ENCODE measurements at regions not wholly inside any gene's neighbourhood (a gene's known extent, or its start where the extent isn't known, plus 50 kb on each side); places are given as distances from the start of the nearest gene placed in this dataset.
A peak's percentile ranks its signal among the peaks of the same experiment; 100 is the strongest.
"Not testable (repeated sequence)": the region's sequence is repeated elsewhere in the genome, so short reads cannot be mapped to it uniquely, and the experiment has no call there.

DNA sequence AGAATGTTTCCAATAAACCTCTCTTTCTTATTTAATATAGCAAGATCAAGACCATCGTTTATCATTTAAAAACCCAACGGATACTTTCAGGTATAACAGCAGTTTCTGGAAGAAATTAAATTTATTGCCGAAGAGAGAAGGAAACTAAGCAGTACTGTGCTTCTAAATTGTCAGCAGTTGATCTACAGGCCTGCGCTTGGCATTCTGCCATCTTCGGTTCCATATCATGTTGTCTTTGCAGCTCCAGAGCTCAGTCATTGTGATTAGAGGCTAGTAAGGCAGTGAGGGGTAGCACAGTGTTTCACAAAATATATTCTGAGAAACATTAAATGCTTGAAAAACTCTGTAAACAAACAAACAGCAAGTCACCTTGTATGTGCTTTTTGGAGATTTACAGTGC is 301.3 kb downstream of the REEP3 start:
- TF ChIP-seq, protein P1, sequence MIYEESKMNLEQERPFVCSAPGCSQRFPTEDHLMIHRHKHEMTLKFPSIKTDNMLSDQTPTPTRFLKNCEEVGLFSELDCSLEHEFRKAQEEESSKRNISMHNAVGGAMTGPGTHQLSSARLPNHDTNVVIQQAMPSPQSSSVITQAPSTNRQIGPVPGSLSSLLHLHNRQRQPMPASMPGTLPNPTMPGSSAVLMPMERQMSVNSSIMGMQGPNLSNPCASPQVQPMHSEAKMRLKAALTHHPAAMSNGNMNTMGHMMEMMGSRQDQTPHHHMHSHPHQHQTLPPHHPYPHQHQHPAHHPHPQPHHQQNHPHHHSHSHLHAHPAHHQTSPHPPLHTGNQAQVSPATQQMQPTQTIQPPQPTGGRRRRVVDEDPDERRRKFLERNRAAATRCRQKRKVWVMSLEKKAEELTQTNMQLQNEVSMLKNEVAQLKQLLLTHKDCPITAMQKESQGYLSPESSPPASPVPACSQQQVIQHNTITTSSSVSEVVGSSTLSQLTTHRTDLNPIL (CRISPR knock-in tag; IDR thresholded peaks at IDR 0.05; ENCODE audit: low read depth), result no peak
- TF ChIP-seq, protein P2, sequence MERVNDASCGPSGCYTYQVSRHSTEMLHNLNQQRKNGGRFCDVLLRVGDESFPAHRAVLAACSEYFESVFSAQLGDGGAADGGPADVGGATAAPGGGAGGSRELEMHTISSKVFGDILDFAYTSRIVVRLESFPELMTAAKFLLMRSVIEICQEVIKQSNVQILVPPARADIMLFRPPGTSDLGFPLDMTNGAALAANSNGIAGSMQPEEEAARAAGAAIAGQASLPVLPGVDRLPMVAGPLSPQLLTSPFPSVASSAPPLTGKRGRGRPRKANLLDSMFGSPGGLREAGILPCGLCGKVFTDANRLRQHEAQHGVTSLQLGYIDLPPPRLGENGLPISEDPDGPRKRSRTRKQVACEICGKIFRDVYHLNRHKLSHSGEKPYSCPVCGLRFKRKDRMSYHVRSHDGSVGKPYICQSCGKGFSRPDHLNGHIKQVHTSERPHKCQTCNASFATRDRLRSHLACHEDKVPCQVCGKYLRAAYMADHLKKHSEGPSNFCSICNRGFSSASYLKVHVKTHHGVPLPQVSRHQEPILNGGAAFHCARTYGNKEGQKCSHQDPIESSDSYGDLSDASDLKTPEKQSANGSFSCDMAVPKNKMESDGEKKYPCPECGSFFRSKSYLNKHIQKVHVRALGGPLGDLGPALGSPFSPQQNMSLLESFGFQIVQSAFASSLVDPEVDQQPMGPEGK (CRISPR knock-in tag; IDR thresholded peaks at IDR 0.05; ENCODE audit: borderline replicate concordance), result no peak
- TF ChIP-seq PPARA (CRISPR knock-in tag; IDR thresholded peaks at IDR 0.05; ENCODE audit: borderline replicate concordance) (no peak), ESRRG (CRISPR knock-in tag; IDR thresholded peaks at IDR 0.05) (no peak), ZC3H10 (CRISPR knock-in tag; IDR thresholded peaks at IDR 0.05) (no peak), ZNF8 (CRISPR knock-in tag; IDR thresholded peaks at IDR 0.05) (no peak), TOX (CRISPR knock-in tag; IDR thresholded peaks at IDR 0.05; ENCODE audit: borderline replicate concordance) (no peak), ARNTL (CRISPR knock-in tag; IDR thresholded peaks at IDR 0.05; ENCODE audit: borderline replicate concordance, low read depth) (no peak), GLIS3 (CRISPR knock-in tag; IDR thresholded peaks at IDR 0.05) (no peak), SNAI2 (CRISPR knock-in tag; IDR thresholded peaks at IDR 0.05) (no peak), ISL1 (CRISPR knock-in tag; IDR thresholded peaks at IDR 0.05) (no peak), BACH2 (CRISPR knock-in tag; IDR thresholded peaks at IDR 0.05; ENCODE audit: borderline replicate concordance) (no peak), CSDC2 (CRISPR knock-in tag; IDR thresholded peaks at IDR 0.05) (no peak)
- ATAC-seq, result no peak

DNA sequence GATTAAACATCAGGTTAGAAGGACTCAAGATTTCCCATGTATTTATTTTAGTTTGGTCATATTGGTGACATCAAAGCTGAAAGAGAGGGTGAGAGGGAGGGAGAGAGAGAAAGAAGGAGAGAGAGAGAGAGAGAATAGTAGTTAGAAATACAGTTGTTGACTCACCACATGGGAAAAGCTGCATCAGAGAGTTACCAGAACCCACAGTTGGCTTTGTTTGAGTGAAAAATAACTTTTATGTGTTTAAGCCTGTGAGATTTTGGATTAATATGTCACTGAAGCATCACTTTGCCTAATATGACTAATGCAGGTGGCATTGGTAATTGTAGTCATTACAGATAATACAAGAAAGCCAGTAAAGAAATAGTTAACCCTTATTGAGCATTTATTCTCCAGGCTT is 303.9 kb downstream of the REEP3 start:
- TF ChIP-seq SNAI2 (CRISPR knock-in tag; IDR thresholded peaks at IDR 0.05) (no peak), ISL1 (CRISPR knock-in tag; IDR thresholded peaks at IDR 0.05) (no peak), BACH2 (CRISPR knock-in tag; IDR thresholded peaks at IDR 0.05; ENCODE audit: borderline replicate concordance) (no peak), RARB (CRISPR knock-in tag; IDR thresholded peaks at IDR 0.05) (no peak), ZFP30 (CRISPR knock-in tag; IDR thresholded peaks at IDR 0.05) (no peak), GLIS3 (CRISPR knock-in tag; IDR thresholded peaks at IDR 0.05) (no peak)
- TF ChIP-seq, protein P3, sequence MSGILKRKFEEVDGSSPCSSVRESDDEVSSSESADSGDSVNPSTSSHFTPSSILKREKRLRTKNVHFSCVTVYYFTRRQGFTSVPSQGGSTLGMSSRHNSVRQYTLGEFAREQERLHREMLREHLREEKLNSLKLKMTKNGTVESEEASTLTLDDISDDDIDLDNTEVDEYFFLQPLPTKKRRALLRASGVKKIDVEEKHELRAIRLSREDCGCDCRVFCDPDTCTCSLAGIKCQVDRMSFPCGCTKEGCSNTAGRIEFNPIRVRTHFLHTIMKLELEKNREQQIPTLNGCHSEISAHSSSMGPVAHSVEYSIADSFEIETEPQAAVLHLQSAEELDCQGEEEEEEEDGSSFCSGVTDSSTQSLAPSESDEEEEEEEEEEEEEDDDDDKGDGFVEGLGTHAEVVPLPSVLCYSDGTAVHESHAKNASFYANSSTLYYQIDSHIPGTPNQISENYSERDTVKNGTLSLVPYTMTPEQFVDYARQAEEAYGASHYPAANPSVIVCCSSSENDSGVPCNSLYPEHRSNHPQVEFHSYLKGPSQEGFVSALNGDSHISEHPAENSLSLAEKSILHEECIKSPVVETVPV (CRISPR knock-in tag; IDR thresholded peaks at IDR 0.05), result no peak
- TF ChIP-seq, protein P4, sequence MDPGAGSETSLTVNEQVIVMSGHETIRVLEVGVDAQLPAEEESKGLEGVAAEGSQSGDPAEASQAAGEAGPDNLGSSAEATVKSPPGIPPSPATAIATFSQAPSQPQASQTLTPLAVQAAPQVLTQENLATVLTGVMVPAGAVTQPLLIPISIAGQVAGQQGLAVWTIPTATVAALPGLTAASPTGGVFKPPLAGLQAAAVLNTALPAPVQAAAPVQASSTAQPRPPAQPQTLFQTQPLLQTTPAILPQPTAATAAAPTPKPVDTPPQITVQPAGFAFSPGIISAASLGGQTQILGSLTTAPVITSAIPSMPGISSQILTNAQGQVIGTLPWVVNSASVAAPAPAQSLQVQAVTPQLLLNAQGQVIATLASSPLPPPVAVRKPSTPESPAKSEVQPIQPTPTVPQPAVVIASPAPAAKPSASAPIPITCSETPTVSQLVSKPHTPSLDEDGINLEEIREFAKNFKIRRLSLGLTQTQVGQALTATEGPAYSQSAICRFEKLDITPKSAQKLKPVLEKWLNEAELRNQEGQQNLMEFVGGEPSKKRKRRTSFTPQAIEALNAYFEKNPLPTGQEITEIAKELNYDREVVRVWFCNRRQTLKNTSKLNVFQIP (CRISPR knock-in tag; IDR thresholded peaks at IDR 0.05; ENCODE audit: borderline replicate concordance, low read depth), result no peak
- no peak for ATAC-seq

DNA sequence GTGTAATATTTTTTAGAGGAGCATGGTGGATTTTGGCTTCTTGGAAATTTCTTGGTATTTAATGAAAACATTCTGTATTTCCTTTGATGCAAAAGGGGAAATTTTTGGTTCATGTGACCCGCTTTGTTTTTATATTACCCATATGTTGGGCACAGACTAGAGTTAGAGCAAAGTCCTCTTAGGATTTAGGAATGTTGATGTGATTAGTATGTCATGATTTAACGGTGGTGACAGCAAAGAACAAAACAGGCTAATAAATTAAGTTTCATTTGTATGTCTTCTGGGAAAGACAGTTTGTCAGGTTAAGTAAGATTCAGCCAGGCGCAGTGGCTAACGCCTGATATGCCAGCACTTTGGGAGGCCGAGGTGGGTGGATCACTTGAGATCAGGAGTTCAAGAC is 304.6 kb downstream of the REEP3 start:
- no peak for TF ChIP-seq ESRRG (CRISPR knock-in tag; IDR thresholded peaks at IDR 0.05)
- peak; percentile 61 for TF ChIP-seq ISL1 (CRISPR knock-in tag; IDR thresholded peaks at IDR 0.05)
- ATAC-seq, result no peak

DNA sequence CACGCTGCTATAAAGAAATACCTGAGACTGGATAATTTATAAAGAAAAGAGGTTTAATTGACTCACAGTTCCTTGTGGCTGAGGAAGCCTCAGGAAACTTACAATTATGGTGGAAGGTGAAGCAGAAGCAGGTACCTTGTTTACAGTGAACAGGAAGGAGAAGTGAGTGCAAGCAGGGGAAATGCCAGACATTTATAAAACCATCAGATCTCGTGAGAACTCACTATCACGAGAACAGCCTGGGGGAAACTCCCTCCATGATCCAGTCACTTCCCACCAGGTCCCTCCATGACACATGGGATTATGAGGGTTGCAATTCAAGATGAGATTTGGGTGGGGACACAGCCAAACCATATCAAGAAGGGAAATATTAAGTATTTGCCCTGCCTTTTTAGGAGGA is 305.8 kb downstream of the REEP3 start:
- not testable (repeated sequence) for ATAC-seq

DNA sequence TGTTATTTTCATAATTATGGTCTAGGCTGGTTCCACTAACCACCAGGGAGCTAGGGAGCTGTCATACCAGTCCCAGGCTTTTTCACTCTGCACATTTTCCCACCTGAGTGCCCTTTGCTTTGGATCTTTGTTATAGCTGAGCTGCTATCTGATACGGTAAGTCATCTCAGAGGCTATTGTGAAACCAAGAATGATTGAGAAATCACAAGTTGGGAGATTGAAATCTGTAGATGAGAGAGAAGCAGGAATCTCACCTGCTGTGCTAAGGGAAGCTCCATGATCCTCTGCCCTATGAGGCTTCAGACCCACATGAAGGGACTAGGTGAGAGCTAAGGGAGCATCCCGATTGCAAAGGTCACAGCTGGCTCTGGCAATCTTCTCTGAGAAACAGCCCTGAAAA is 307.8 kb downstream of the REEP3 start:
- ATAC-seq, result no peak
- TF ChIP-seq ISL1 (CRISPR knock-in tag; IDR thresholded peaks at IDR 0.05), result no peak
- no peak for TF ChIP-seq ESRRG (CRISPR knock-in tag; IDR thresholded peaks at IDR 0.05)
- TF ChIP-seq TCF4 (CRISPR knock-in tag; IDR thresholded peaks at IDR 0.05; ENCODE audit: borderline replicate concordance), result no peak
- TF ChIP-seq GLIS3 (CRISPR knock-in tag; IDR thresholded peaks at IDR 0.05), result no peak
- TF ChIP-seq, protein P3 (CRISPR knock-in tag; IDR thresholded peaks at IDR 0.05), result no peak
- TF ChIP-seq ZNF8 (CRISPR knock-in tag; IDR thresholded peaks at IDR 0.05), result no peak
- TF ChIP-seq, protein P5, sequence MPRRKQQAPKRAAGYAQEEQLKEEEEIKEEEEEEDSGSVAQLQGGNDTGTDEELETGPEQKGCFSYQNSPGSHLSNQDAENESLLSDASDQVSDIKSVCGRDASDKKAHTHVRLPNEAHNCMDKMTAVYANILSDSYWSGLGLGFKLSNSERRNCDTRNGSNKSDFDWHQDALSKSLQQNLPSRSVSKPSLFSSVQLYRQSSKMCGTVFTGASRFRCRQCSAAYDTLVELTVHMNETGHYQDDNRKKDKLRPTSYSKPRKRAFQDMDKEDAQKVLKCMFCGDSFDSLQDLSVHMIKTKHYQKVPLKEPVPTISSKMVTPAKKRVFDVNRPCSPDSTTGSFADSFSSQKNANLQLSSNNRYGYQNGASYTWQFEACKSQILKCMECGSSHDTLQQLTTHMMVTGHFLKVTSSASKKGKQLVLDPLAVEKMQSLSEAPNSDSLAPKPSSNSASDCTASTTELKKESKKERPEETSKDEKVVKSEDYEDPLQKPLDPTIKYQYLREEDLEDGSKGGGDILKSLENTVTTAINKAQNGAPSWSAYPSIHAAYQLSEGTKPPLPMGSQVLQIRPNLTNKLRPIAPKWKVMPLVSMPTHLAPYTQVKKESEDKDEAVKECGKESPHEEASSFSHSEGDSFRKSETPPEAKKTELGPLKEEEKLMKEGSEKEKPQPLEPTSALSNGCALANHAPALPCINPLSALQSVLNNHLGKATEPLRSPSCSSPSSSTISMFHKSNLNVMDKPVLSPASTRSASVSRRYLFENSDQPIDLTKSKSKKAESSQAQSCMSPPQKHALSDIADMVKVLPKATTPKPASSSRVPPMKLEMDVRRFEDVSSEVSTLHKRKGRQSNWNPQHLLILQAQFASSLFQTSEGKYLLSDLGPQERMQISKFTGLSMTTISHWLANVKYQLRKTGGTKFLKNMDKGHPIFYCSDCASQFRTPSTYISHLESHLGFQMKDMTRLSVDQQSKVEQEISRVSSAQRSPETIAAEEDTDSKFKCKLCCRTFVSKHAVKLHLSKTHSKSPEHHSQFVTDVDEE (CRISPR knock-in tag; IDR thresholded peaks at IDR 0.05), result no peak
- TF ChIP-seq, protein P4 (CRISPR knock-in tag; IDR thresholded peaks at IDR 0.05; ENCODE audit: borderline replicate concordance, low read depth), result no peak
- no peak for TF ChIP-seq RARB (CRISPR knock-in tag; IDR thresholded peaks at IDR 0.05)
- TF ChIP-seq, protein P2 (CRISPR knock-in tag; IDR thresholded peaks at IDR 0.05; ENCODE audit: borderline replicate concordance), result no peak
- TF ChIP-seq ZC3H10 (CRISPR knock-in tag; IDR thresholded peaks at IDR 0.05), result no peak
